WTC11 (cell line): ENCODE measurements at regions not wholly inside any gene's neighbourhood (a gene's known extent, or its start where the extent isn't known, plus 50 kb on each side); places are given as distances from the start of the nearest gene placed in this dataset.

Experiments
- ATAC-seq: fragments of 200-7000 bp; cut with Tn5 transposase; 2 replicates; pipeline ENCODE4 v1.10.0; 2021; ENCODE audit warnings: mild to moderate bottlenecking, moderate library complexity
- CTCF ChIA-PET: fragments of 300-600 bp; sonication (Branson Sonifier 250); formaldehyde crosslinking; loops from one replicate; lab custom pipeline; 2021; ENCODE audit warnings: antibody characterized with exemption; lab: Charles Lee
- POLR2A ChIA-PET: fragments of 350-600 bp; sonication (Branson Sonifier 250); formaldehyde crosslinking; loops from one replicate; lab custom pipeline; 2021; ENCODE audit warnings: antibody characterized with exemption; lab: Charles Lee
- DNase-seq: peaks from one replicate; pipeline ENCODE4 v3.0.0; 2021; ENCODE audit warnings: low spot score
- H3K27ac Mint-ChIP-seq: 2 replicates; pipeline ENCODE4 v1.8.0; 2021; ENCODE audit warnings: mixed read lengths
- H3K27me3 Mint-ChIP-seq: 2 replicates; pipeline ENCODE4 v1.8.0; 2021; ENCODE audit warnings: low read depth, mild to moderate bottlenecking, moderate library complexity, mixed read lengths
- H3K36me3 Mint-ChIP-seq: 2 replicates; pipeline ENCODE4 v1.8.0; 2021; ENCODE audit warnings: mixed read lengths
- H3K4me1 Mint-ChIP-seq: 2 replicates; pipeline ENCODE4 v1.8.0; 2022; ENCODE audit warnings: mixed read lengths
- H3K4me3 Mint-ChIP-seq: 2 replicates; pipeline ENCODE4 v1.8.0; 2021; ENCODE audit warnings: mild to moderate bottlenecking, moderate library complexity, mixed read lengths
- H3K9me3 Mint-ChIP-seq: 2 replicates; pipeline ENCODE4 v1.8.0; 2021; ENCODE audit warnings: mixed read lengths
- AFF4 ChIP-seq: sonication (generic); formaldehyde crosslinking; IDR thresholded peaks from 2 replicates; pipeline ENCODE4 v1.8.1; 2023; ENCODE audit warnings: mild to moderate bottlenecking, missing genetic modification reagents, borderline replicate concordance
- CTCF ChIP-seq: fragments of 200-600 bp; IDR thresholded peaks from 2 replicates; pipeline ENCODE4 v1.8.0; 2022; ENCODE audit warnings: antibody characterized with exemption
- E2F4 ChIP-seq: sonication (generic); formaldehyde crosslinking; IDR thresholded peaks from 2 replicates; pipeline ENCODE4 v1.8.1; 2022; ENCODE audit warnings: low read depth, mild to moderate bottlenecking, moderate library complexity, missing genetic modification reagents, borderline replicate concordance
- EMX1 ChIP-seq: fragments of 250-450 bp; sonication (Bioruptor Pico); IDR thresholded peaks from 2 replicates; pipeline ENCODE4 v1.8.0; 2021; ENCODE audit warnings: mild to moderate bottlenecking
- ESRRA ChIP-seq: sonication (generic); formaldehyde crosslinking; IDR thresholded peaks from 2 replicates; pipeline ENCODE4 v1.8.1; 2022; ENCODE audit warnings: mild to moderate bottlenecking, missing genetic modification reagents, borderline replicate concordance
- FOXJ3 ChIP-seq: sonication (generic); formaldehyde crosslinking; IDR thresholded peaks from 2 replicates; pipeline ENCODE4 v1.9.0; 2021; ENCODE audit warnings: missing genetic modification reagents, mild to moderate bottlenecking, borderline replicate concordance
- GTF2I ChIP-seq: fragments of 250-450 bp; sonication (Bioruptor Pico); conservative IDR thresholded peaks from 2 replicates; pipeline ENCODE4 v1.4.0; 2021; ENCODE audit warnings: mild to moderate bottlenecking
- NFATC4 ChIP-seq: fragments of 250-450 bp; sonication (Bioruptor Pico); IDR thresholded peaks from 2 replicates; pipeline ENCODE4 v1.9.0; 2021; ENCODE audit warnings: mild to moderate bottlenecking
- PRRX2 ChIP-seq: fragments of 250-450 bp; sonication (Bioruptor Pico); IDR thresholded peaks from 2 replicates; pipeline ENCODE4 v1.8.0; 2021; ENCODE audit warnings: mild to moderate bottlenecking
- RORB ChIP-seq: fragments of 250-450 bp; sonication (Bioruptor Pico); IDR thresholded peaks from 2 replicates; pipeline ENCODE4 v1.9.0; 2021; ENCODE audit warnings: mild to moderate bottlenecking
- SMAD4 ChIP-seq: sonication (generic); formaldehyde crosslinking; IDR thresholded peaks from 2 replicates; pipeline ENCODE4 v1.8.0; 2022; ENCODE audit warnings: mild to moderate bottlenecking, missing genetic modification reagents
- TEAD1 ChIP-seq: sonication (generic); formaldehyde crosslinking; IDR thresholded peaks from 2 replicates; pipeline ENCODE4 v1.8.0; 2022; ENCODE audit warnings: mild to moderate bottlenecking, missing genetic modification reagents
- ZNF219 ChIP-seq: sonication (generic); formaldehyde crosslinking; IDR thresholded peaks from 2 replicates; pipeline ENCODE4 v1.8.0; 2023; ENCODE audit warnings: missing genetic modification reagents, mild to moderate bottlenecking, borderline replicate concordance
- ZNF281 ChIP-seq: sonication (generic); formaldehyde crosslinking; IDR thresholded peaks from 2 replicates; pipeline ENCODE4 v1.8.0; 2023; ENCODE audit warnings: mild to moderate bottlenecking, missing genetic modification reagents
- ZNF317 ChIP-seq: sonication (generic); formaldehyde crosslinking; IDR thresholded peaks from 2 replicates; pipeline ENCODE4 v1.8.1; 2023; ENCODE audit warnings: low read depth, mild to moderate bottlenecking, moderate library complexity, missing genetic modification reagents, borderline replicate concordance
- TF ChIP-seq, protein P1 (sequence below): sonication (generic); formaldehyde crosslinking; conservative IDR thresholded peaks from 2 replicates; pipeline ENCODE4 v1.8.1; 2022; ENCODE audit warnings: mild to moderate bottlenecking, missing genetic modification reagents
- TF ChIP-seq, protein P2 (sequence below): sonication (generic); formaldehyde crosslinking; IDR thresholded peaks from 2 replicates; pipeline ENCODE4 v1.8.0; 2023; ENCODE audit warnings: missing genetic modification reagents, mild to moderate bottlenecking, borderline replicate concordance

- ChIA-PET CTCF (no interaction called here), POLR2A (no interaction called here)
- no peak for ATAC-seq
- peaks cover 3% of the 10 kb centered on the region; the same call in 1 of the 2 replicates for H3K9me3 Mint-ChIP-seq
- DNase-seq, result no peak
- TF ChIP-seq PRRX2 (CRISPR knock-in tag) (no peak), FOXJ3 (CRISPR knock-in tag) (no peak)
- H3K4me3 Mint-ChIP-seq, result no peak overlapping the region
- no peaks in the 10 kb centered on the region for H3K27me3 Mint-ChIP-seq
- no peaks in the 10 kb centered on the region for H3K36me3 Mint-ChIP-seq
- H3K27ac Mint-ChIP-seq, result no peak overlapping the region
- H3K4me1 Mint-ChIP-seq, result no peaks in the 10 kb centered on the region
These were observed 168.5 kb upstream of the DMD start for GRCh38 chrX:33379839-33380238.

DNA sequence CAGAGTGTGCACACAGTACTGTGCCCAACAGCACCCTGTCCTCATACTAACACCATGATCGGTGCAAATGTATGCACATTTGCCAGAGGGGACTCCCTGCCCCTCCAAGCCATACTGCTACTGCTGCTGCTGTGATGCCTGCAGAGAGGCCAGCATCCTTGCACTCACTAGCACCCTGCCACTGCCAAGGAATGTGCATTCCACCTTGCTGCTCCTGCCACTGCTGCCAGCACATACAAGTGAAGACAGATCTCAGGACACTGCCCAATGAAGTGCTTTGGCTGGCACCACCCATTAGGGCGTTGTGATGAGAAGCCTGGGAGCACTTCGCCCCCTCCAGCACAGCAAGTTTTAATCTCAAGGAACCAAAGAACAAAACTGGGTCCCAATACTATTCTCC is 146.3 kb upstream of the DMD start:
- Mint-ChIP-seq H3K27me3 (no peaks in the 10 kb centered on the region), H3K4me1 (no peaks in the 10 kb centered on the region), H3K27ac (no peak overlapping the region), H3K36me3 (peaks cover 3% of the 10 kb centered on the region), H3K4me3 (no peak overlapping the region), H3K9me3 (peaks cover 27% of the 10 kb centered on the region)
- ATAC-seq (no peak), DNase-seq (no peak)
- ChIA-PET CTCF (no interaction called here), POLR2A (no interaction called here)
- TF ChIP-seq SMAD4 (CRISPR knock-in tag) (no peak), PRRX2 (CRISPR knock-in tag) (no peak), ZNF317 (CRISPR knock-in tag) (no peak), ZNF219 (CRISPR knock-in tag) (no peak), EMX1 (CRISPR knock-in tag) (no peak), AFF4 (CRISPR knock-in tag) (no peak), RORB (CRISPR knock-in tag) (no peak), E2F4 (no peak), GTF2I (CRISPR knock-in tag) (no peak), ZNF281 (CRISPR knock-in tag) (no peak), TEAD1 (CRISPR knock-in tag) (no peak), ESRRA (CRISPR knock-in tag) (no peak), CTCF (no peak), NFATC4 (CRISPR knock-in tag) (no peak)
- TF ChIP-seq, protein P1, sequence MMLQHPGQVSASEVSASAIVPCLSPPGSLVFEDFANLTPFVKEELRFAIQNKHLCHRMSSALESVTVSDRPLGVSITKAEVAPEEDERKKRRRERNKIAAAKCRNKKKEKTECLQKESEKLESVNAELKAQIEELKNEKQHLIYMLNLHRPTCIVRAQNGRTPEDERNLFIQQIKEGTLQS (CRISPR knock-in tag), result no peak
- TF ChIP-seq, protein P2, sequence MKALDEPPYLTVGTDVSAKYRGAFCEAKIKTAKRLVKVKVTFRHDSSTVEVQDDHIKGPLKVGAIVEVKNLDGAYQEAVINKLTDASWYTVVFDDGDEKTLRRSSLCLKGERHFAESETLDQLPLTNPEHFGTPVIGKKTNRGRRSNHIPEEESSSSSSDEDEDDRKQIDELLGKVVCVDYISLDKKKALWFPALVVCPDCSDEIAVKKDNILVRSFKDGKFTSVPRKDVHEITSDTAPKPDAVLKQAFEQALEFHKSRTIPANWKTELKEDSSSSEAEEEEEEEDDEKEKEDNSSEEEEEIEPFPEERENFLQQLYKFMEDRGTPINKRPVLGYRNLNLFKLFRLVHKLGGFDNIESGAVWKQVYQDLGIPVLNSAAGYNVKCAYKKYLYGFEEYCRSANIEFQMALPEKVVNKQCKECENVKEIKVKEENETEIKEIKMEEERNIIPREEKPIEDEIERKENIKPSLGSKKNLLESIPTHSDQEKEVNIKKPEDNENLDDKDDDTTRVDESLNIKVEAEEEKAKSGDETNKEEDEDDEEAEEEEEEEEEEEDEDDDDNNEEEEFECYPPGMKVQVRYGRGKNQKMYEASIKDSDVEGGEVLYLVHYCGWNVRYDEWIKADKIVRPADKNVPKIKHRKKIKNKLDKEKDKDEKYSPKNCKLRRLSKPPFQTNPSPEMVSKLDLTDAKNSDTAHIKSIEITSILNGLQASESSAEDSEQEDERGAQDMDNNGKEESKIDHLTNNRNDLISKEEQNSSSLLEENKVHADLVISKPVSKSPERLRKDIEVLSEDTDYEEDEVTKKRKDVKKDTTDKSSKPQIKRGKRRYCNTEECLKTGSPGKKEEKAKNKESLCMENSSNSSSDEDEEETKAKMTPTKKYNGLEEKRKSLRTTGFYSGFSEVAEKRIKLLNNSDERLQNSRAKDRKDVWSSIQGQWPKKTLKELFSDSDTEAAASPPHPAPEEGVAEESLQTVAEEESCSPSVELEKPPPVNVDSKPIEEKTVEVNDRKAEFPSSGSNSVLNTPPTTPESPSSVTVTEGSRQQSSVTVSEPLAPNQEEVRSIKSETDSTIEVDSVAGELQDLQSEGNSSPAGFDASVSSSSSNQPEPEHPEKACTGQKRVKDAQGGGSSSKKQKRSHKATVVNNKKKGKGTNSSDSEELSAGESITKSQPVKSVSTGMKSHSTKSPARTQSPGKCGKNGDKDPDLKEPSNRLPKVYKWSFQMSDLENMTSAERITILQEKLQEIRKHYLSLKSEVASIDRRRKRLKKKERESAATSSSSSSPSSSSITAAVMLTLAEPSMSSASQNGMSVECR (CRISPR knock-in tag), result no peak
